Kidney tubule cell (primary cell): ENCODE measurements at regions not wholly inside any gene's neighbourhood (a gene's known extent, or its start where the extent isn't known, plus 50 kb on each side); places are given as distances from the start of the nearest gene placed in this dataset.

Source experiments
- DNase-seq: peaks from one replicate; pipeline ENCODE4 v3.0.0-alpha.2; 2018; ENCODE audit warnings: low spot score

DNA sequence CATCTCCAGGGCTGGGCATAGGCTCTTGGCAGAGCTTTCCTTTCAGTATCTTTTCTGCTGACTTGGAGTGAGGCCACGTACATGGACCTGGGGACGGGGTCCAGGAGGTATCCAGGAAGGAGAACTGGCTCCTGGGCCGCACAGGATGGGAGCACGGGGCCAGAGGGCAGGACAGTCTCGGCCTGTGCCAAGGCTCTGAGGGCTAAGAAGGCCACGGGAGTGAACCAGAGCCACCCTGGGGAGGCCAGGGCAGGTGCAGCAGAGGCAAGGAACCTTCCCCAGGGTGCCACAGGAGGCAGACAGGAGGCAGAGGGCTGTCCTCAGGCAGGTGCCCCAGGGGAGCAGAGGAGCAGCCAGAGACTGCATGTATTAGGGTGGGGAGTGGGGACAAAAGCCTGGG is 50.3 kb downstream of the PLXNA1 start:
- DNase-seq = no peak

DNA sequence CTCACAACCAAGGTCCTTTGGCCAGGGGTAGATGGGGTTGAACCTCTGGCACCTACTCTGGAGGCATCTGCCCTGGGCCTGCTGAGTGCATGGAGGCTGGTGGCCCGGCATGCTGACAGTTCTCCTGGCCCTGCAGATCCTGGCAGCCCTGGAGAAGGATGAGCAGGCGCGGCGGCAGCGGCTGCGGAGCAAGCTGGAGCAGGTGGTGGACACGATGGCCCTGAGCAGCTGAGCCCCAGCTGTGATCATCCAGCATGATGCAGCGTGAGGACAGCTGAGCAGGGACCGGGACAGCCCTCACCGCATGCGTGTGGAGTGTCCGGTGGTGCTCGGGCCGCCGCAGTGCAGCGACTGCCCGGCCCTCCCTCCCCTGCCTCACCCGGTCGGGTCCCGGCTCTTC is 50.9 kb downstream of the PLXNA1 start:
- DNase-seq = no peak

DNA sequence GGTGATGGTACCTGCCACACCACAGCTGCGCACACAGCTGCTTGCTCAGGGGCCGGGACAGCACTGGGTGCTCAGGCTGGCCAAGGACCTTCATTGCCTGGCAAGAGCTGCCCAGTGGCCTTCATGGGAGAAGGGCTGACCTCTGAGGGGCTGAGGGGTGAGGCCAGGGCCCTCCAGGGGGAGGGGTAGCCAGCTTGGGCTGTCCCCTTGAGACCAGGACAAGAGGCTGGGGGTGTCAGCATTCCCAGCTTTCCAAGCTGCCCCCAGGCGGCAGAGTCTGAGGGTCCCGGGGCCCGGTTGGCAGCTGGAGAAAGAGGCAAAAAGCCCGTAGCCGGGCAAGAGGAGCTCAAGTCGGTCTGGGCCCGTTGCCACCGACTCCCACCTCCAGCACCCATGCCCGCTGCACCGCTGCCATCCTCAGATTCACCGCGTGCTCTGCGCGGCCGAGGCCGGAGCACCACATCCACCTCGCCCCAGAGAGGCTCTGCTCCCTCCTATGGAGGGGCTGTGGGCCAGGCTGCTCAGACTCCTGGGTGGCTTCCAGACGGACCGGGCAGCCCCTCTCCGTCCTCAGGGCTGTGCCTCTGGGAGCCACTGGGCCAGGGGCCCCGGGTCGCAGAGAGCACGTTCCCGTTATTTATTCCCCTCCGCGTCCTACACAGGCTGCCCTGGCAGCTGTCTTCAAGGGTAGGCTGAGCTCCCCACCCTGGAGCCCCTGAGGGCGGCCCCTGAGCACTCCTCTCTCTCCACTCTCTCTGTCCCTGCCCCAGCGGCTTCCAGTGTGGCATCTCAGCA is 51.5 kb downstream of the PLXNA1 start:
- DNase-seq = no peak

DNA sequence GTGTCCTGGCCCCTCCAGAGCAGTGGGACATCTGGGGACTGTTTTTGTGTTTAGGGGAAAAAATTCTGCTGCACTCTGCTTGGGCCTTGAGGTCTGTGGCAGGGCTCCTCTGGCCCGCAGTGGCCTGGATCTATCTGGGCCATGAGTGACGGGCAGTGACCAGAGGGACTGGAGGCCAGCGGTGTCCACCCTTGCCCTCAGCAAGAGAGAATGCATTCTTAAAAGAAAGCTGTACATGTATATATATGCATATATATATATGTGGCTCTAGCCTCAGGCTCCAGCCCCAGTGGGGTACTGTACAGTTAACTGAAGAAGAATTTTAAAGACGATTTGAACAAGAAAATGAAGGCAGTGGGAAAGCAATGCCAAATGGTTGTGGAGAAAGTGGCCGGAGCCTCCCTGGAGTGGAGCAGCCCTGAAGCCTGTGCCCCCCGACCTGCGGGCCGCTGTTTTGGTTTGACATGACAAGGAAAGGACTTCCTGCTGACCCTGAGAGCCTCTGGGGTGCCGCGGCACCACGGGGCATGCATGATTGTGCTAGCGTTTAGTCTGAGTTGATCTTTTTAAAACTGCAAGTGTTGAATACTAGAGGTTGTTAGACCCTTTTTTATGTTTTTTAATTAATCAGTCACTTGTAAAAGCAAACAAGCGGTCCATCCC is 52.2 kb downstream of the PLXNA1 start:
- DNase-seq = no peak

DNA sequence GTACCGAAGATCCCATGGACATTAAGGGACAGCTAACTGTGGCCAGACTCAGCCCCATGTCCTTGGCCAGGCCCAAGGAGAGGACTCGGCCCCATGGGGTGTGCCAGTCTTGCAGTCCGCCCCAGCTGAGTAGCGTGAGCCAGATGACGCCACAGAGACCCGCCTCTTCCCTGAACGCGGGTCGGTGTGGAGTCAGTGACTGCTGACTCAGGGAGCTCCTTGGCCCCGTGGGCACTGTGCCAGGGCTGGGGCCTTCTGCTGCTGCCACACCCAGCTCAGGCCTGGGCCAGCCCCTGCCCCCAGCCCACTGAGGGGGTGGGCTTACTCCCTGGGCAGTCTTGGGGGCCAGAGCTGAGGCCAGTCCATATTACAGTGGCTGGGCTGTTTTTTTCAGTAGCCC is 52.8 kb downstream of the PLXNA1 start:
- DNase-seq = peak; percentile 91

DNA sequence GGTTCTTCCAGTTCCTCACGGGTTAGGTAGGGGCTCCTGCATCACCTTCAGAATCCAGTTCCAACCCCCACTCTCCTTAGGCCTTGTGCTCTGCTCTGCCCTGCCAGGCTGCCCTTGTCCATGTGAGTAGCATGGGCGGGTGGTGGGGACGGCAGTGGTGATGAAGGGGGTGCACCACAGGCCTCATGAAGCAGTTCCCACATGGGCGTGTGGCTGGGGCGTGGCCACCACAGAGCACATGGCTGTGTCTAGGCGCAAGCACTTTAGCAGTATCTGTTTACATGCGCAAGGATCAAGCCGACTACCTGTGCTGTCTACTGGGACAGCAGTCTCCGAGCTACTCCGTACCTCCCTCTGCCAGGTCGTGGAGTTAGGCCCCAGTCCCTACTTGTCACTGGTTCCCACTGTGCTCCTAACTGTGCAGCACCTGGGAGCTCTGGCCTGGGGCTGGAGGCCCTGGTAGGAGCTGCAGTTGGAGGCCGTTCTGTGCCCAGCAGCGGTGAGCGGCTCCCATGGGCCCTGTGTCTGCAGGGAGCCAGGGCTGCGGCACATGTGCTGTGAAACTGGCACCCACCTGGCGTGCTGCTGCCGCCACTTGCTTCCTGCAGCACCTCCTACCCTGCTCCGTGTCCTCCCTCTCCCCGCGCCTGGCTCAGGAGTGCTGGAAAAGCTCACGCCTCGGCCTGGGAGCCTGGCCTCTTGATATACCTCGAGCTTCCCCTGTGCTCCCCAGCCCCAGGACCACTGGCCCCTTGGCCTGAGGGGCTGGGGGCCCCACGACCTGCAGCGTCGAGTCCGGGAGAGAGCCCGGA is 53.5 kb downstream of the PLXNA1 start:
- no peak for DNase-seq

DNA sequence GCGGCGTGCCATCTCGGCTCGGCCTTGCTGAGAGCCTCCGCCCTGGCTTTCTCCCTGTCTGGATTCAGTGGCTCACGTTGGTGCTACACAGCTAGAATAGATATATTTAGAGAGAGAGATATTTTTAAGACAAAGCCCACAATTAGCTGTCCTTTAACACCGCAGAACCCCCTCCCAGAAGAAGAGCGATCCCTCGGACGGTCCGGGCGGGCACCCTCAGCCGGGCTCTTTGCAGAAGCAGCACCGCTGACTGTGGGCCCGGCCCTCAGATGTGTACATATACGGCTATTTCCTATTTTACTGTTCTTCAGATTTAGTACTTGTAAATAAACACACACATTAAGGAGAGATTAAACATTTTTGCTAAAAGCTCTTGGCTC is 54.1 kb downstream of the PLXNA1 start:
- DNase-seq = no peak

DNA sequence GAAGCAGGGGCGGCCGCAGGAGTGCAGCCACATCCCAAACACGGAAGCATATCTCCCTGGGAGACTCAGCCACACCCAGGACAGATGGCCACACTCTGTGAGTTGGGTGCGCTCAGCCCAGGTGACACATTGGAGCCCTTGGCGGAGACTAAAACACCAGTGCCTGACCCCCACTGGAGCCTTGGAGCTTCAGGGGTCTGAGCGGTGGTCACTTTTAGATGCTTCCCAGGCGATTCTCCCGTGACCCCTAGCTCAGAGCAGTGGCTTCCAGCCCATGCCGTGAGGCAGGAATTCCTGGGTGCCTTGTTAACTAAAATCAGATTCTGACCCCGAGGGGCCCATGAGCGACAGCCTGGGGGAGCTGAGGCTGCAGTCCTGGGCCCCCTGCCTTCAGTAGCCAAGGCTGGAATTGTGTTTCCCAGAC is 54.5 kb downstream of the PLXNA1 start:
- DNase-seq = no peak

DNA sequence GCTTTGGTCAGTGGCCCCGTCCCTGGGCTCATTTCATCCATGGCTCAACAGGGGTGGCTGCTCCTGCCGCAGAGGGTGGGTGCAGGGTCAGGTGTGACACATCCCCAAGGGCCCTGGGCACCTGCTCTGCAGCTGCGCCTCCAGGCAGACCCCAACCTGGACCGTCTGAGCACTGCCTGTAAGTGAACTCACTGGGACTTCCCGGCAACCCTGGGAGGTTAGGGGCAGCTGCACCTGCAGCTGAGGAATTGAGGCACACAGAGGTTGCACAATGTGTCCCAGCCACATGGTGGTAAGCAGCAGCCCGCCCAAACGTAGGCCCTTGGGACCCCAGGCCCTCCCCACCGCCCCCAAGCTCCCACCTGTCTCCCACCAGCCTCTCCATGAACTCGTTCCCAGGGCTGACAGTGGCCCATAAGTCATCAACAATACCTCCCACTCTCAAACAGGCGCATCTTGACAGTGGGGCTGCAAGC is 55.1 kb downstream of the PLXNA1 start:
- DNase-seq = no peak

DNA sequence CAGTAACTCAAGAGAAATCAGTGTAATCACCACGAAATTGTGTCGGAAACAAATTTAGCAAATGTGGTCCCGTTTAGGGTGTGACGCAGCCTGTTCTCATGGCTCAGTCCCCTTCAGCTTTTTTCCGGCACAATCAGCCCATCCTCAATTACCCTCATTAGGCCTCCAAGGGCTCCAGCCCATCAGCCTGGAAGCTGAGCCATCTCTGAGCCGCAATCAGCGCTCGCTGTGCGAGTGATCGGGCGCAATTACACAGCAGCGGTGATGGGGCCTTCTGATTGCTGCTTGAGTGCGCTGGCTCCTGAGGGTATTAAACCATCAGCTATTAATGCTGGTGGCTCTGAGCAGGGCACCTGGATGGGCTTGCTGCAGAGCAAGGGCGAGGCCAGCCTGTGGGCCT is 55.6 kb downstream of the PLXNA1 start:
- no peak for DNase-seq

DNA sequence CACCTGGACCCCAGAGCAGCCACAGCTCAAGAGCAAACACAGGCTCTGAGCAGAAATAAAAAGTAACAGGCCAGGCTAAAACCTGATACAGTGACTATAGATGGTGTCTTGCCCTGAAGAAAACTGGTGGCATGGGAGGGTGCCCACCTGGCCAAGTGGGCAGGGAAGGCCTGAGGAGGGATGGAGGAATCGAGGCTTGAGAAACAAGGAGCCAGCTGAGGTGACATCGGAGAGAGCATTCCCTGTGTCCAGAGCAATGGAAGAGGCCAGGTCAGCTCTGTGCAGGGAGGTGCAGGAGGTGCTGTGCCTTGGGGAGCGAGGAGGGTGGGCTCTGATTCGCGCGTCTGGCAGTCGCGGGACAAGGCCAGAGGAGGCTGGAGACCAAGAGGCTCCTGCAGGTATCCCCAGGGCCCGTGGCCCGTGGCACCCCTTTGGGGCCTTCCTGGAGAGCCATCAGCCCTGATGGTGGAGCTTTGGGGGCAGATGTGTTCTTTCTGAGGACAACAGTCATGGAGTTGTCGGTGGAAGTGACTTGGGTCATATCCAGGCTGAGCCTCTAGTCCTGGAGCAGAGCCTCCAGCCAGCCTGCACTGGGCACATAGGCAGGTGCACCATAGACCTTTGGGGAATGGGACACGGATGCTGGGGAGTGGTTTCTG is 56.1 kb downstream of the PLXNA1 start:
- DNase-seq = no peak

DNA sequence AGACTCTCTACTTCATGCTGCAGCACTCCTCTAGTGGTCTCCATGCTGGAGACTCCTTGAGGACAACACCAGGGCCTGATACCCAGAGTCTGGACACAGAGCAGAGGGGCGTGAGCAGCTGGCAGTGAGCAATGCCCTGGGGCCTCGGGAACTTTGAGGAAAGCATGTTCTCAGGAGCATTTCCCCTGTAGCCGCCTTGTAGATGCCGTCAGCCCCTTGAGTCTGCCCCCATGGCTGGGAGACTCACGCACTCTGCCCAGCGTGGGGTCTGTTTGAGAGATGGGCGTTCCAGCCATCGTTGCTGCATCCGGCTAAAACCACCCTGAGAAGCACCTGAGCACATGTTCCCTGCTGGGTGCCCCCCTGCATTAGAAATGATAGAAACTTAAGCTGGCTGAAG is 56.8 kb downstream of the PLXNA1 start:
- no peak for DNase-seq

DNA sequence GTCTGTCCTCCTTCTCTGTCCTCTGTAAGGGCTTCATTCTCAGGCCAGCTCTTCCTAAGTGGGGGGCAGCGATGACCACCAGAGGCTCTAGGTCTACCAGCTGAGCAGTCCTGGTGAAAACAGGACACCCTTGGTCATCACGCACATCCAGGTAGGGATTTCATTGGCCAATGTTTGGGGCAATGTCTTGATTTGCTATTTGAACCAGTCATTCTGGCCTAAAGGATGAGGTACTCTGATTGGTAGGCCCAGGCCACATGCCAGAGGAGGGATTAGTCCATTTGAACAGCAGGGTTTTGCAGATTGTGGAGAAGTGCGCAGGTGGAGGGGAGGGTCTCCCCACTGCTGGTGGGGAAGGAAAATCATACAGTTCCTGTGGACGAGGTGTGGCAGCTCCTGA is 57.3 kb downstream of the PLXNA1 start:
- DNase-seq = no peak

DNA sequence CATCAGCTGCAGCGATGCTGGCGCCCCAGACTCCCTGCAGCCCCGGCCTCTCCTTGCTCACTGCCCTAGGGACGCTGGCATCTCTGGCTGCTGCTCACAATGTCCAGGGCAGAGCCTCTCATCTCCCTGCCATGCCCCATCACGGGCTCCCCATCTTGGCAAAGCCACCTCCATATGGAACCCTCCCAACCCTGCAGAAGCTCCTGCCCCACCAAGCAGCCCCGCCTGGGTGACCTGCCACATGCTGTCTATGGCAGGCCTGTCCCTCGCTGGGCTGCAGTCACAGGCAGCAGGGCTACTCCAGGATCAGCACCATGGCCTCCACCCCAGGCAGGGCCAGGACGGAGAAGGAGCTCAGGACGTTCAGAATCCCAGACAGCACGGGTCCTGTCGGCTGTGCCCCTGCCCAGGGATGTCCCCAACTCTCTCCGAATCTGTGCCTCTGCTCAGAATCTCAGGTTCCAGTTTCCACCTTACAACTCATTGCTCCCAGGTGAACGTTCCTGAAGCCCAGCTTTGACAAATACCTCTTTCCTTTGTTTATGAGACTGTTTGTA is 58.4 kb downstream of the PLXNA1 start:
- DNase-seq = no peak

DNA sequence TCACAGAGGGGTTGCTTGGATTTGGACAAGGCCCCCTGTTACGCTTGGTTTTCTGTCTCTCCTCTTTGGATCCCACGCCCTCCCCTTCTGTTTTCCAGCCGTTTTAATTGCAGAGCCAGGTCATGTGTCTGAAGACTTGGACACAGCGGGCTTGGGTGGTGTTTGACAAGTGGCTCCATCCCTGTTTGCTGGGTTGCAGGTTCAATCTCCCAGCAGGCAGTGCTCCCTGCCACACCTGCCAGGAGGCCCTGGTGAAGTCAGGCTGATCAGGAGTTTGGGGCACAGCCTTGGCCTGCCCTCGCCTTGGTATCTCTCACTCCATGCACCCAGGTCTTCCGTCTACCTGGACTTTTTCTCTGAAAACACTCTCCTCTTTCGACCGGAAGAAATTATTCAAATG is 59.0 kb downstream of the PLXNA1 start:
- DNase-seq = no peak

DNA sequence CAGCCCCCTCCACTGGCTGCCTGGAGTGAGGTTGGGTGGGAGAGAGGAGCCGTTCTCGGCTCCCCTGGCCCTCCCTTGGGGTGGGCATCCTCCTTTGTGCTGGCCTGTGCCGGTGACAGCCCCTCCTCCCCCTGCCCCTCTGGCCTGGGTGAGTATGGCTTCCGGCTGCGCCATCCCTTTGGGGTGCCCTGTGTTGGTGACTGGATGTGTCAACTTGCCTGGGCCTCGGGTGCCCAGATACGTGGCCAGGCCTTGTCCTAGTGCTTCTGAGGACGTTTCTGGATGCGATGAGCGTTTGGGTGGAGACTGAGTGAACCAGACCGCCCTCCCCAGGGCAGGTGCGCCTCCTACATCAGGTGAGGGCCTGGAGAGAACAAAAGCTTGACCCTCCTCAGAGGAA is 59.7 kb downstream of the PLXNA1 start:
- no peak for DNase-seq

DNA sequence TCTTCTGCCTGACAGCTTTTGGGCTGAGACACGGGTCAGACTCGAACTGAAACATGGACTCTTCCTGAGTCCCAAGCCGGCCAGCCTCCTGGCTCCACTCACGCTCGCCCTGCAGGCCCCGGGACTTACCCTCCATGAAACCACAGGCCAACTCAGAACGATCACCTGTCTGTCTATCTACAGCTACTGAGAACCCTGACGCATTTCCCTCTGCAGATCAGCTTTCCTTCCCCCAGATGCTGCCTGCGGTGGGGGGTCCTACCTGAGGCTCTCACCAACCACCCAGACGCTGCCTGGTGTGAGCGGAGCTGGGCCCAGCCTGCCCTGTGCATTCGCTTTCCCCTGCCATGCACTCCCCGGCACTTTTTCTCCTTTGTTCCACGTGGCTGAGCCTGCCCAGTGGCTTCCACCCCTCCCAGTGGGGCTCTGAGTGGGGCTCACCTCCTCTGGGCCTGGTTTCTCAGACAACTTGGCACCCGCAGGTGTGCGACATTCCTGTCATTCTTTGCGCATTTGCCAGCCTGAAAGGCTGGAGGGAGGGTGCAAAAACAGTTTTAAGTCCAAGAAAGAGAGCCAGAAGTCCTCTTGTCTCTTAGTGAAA is 60.2 kb downstream of the PLXNA1 start:
- DNase-seq = peak; percentile 93

DNA sequence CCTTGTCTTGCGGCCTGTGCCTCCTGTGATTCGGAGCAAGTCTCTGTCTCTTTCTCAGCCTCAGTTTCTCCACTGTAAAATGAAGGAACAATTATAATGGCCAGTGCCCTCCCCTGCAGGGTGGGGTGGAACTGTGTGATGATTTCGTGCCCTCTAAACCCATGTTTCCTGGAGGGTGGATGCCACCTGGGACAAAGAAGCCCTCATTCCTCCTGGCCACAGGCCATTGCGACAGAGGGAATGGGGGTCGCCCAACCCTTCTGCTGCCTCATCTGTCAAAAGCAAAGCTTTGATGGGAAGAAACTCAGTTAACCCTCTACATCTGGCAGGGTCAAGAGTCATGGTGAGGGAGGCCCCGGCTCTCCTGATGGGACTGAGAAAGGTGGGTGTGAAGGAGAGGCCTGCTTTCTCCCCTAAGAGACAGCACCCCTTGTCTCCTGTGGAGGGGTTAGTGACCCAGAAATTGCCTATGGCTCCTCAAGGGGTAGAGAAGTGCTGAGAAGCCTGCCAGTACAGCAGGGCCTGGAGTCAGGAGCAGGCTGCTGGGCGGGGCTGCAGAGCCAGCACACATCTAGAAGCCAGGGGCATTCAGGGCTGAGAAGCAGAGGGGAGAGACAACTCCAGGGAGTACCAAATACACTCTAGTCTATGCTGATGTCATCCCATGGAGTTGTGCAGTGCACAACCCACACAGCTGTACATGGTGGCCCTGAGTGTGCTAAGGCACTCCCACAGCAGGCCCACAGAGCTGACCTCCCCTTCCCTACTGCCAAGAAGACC is 61.0 kb downstream of the PLXNA1 start:
- DNase-seq = peak; percentile 19

DNA sequence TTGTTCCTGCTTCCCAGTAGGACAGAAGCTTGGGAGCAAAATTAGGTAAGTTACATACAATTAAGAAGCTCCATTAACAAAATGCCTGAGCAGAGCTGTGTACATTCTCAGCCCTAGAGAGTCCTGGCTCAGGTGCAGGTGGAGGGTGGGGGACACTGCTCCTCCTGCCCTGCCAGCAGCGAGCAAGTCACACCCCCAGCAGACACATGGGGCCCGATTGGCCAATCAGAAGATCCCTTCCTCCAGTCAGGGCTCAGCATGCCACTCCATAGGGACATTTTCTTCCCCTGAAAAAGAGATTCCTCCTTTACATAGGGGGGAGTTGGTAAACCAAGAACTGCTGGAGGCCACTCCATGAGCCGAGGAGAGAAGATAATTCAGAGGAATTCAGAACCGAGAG is 62.1 kb downstream of the PLXNA1 start:
- DNase-seq = peak; percentile 39

DNA sequence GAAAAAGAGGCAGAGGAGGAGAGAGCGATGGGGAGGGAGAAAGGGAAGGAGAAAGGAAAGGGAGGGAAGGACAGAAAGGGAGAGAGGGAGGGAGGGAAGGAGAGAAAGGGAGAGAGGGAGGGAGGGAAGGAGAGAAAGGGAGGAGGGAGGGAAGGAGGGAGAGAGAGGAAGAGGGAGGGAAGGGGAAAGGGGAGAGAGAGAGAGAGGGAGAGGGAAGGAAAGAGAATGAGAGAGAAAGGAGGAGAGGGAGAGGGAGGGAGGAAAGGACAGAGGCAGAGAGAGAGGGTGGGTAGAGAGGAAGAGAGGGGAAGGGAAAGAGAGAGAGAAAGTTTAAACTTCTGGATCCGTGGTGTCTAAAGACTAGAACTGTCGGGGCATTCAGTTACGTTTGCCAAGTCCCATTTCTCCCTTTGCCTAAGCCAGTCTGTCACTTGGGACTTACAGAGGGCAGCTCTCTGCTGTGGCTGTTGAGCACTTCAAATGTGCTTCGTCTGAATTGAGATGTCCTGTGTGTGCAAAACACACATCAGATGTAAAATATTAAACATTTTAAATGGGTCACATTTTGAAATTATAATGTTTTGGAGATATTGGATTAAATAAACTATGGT is 62.6 kb downstream of the PLXNA1 start:
- DNase-seq = no peak
